GM19324 (cell line): ENCODE measurements at regions not wholly inside any gene's neighbourhood (a gene's known extent, or its start where the extent isn't known, plus 50 kb on each side); places are given as distances from the start of the nearest gene placed in this dataset.
"Not testable (repeated sequence)": the region's sequence is repeated elsewhere in the genome, so short reads cannot be mapped to it uniquely, and the experiment has no call there.

Experiments used
- ATAC-seq: cut with Tn5 transposase; IDR thresholded peaks from one replicate; pipeline ENCODE4 v1.9.1; 2021; ENCODE audit warnings: mild to moderate bottlenecking, moderate library complexity; ENCODE audit not compliant: unreplicated experiment, low FRiP score

GRCh38 chr2:2591542-2591940, 260.5 kb upstream of the MYT1L start:
- ATAC-seq = no peak

- ATAC-seq = no peak
Measured at GRCh38 chr2:2590841-2591541, 259.9 kb upstream of the MYT1L start.

- ATAC-seq = no peak
Measured at GRCh38 chr2:2590141-2590540, 259.1 kb upstream of the MYT1L start.

GRCh38 chr2:2588777-2589176, 257.7 kb upstream of the MYT1L start:
- ATAC-seq = no peak

GRCh38 chr2:2587354-2587753, 256.3 kb upstream of the MYT1L start:
- no peak for ATAC-seq

GRCh38 chr2:2586931-2587330, 255.9 kb upstream of the MYT1L start:
- no peak for ATAC-seq

- ATAC-seq = no peak
Measured at GRCh38 chr2:2586068-2586776, 255.1 kb upstream of the MYT1L start.

- no peak for ATAC-seq
Measured at GRCh38 chr2:2582998-2583545, 252.0 kb upstream of the MYT1L start.

GRCh38 chr2:2581331-2582159, 250.5 kb upstream of the MYT1L start:
- no peak for ATAC-seq

GRCh38 chr2:2580841-2581240, 249.8 kb upstream of the MYT1L start:
- not testable (repeated sequence) for ATAC-seq

- no peak for ATAC-seq
Measured at GRCh38 chr2:2580341-2580740, 249.3 kb upstream of the MYT1L start.

GRCh38 chr2:2579814-2580213, 248.7 kb upstream of the MYT1L start:
- no peak for ATAC-seq

- ATAC-seq = no peak
Measured at GRCh38 chr2:2577407-2577831, 246.3 kb upstream of the MYT1L start.

- no peak for ATAC-seq
Measured at GRCh38 chr2:2575870-2576386, 244.9 kb upstream of the MYT1L start.

GRCh38 chr2:2575181-2575577, 244.1 kb upstream of the MYT1L start:
- ATAC-seq = no peak

- ATAC-seq = no peak
Measured at GRCh38 chr2:2574401-2575180, 243.5 kb upstream of the MYT1L start.

GRCh38 chr2:2573658-2574293, 242.7 kb upstream of the MYT1L start:
- no peak for ATAC-seq

- no peak for ATAC-seq
Measured at GRCh38 chr2:2573205-2573604, 242.1 kb upstream of the MYT1L start.

- no peak for ATAC-seq
Measured at GRCh38 chr2:2572393-2573204, 241.5 kb upstream of the MYT1L start.
